ENCODE measurements at regions not wholly inside any gene's neighbourhood (a gene's known extent, or its start where the extent isn't known, plus 50 kb on each side); places are given as distances from the start of the nearest gene placed in this dataset.

DNA sequence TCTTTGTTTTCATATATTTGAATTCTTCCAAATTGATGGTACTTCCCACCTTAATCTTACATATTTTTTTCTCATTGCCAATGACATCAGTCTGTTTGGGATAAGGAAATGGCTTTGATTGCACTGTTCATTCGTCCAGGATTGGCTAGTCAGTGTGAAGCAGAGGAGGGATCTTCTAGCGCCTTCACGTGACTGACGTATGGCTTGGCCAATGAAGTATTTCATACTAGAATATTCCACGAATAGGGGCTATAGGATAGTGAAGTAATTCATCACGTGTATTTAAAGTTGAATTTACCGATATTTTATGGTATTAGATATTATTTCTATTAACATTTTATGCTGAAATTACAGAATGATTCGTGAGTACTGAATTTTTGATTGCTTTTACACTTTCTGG, 178.7 kb upstream of the ZFHX3 start:
- H3K9me3 ChIP-seq (ENCODE audit: control insufficient read depth, insufficient read depth, low read length): no peaks in the 10 kb centered on the region
- H3K36me3 ChIP-seq (ENCODE audit: insufficient read depth, low read length): no peaks in the 10 kb centered on the region
- H3K4me1 ChIP-seq (ENCODE audit: insufficient read depth, low read length): peaks cover 14% of the 10 kb centered on the region

DNA sequence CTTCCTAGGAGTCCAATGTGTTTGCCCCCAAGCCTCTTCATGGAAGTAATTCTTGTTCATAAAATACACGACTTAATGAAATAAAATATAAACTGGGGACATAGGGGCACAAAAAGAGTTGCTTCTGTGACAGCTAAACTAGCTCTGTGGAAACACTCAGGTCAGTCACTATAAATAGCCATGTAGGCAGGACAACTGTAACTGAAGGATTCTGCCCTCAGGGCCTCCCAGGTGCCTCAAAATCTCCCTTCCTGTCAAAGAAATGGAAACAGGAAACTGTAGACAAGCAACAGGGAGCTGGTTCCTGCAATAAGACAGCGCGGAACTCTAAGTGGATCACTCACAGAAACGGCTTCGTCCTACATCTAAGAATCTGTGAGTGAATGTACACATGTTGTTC, 178.1 kb upstream of the ZFHX3 start:
- Histone ChIP-seq H3K9ac (ENCODE audit: low read depth, low read length) (no peak overlapping the region), H3K4me1 (ENCODE audit: insufficient read depth, low read length) (peaks cover 7% of the 10 kb centered on the region; the same call in 1 of the 2 replicates), H3K36me3 (ENCODE audit: insufficient read depth, low read length) (no peaks in the 10 kb centered on the region), H3K9me3 (ENCODE audit: control insufficient read depth, insufficient read depth, low read length) (no peaks in the 10 kb centered on the region)

More for the DNA sequence above, 178.7 kb upstream of the ZFHX3 start:
- no peak overlapping the region for H3K9ac ChIP-seq (ENCODE audit: low read depth, low read length)

- H3K36me3 ChIP-seq (ENCODE audit: insufficient read depth, low read length): no peaks in the 10 kb centered on the region
- H3K9me3 ChIP-seq (ENCODE audit: control insufficient read depth, insufficient read depth, low read length): no peaks in the 10 kb centered on the region
- no peak overlapping the region for H3K9ac ChIP-seq (ENCODE audit: low read depth, low read length)
- H3K4me1 ChIP-seq (ENCODE audit: insufficient read depth, low read length): peaks cover 2% of the 10 kb centered on the region; the same call in 1 of the 2 replicates
Observed at GRCh38 chr16:73220836-73221235, 172.9 kb upstream of the ZFHX3 start.

DNA sequence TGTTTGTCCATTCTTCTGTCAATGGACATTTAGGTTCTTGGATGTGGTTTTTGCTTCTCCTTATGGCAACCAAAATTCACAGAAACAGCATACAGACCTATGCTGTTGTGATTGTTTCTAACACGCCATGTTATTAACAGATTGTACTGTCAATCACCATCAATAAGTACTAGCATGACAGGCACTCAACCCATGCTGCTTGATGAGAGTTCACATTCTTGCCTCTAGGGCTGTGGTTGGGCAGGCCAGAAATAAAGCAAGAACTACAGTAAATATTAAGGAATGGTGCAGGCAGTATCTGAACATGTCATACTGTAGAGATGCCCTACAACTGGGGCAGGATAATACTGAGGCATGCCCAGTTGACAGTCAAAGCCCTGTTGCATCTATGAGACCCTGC, 171.2 kb upstream of the ZFHX3 start:
- no peak overlapping the region for H3K9ac ChIP-seq (ENCODE audit: low read depth, low read length)
- H3K36me3 ChIP-seq (ENCODE audit: insufficient read depth, low read length): no peaks in the 10 kb centered on the region
- no peaks in the 10 kb centered on the region for H3K9me3 ChIP-seq (ENCODE audit: control insufficient read depth, insufficient read depth, low read length)
- H3K4me1 ChIP-seq (ENCODE audit: insufficient read depth, low read length): peaks cover 10% of the 10 kb centered on the region

GRCh38 chr16:73217654-73218053, 169.7 kb upstream of the ZFHX3 start:
- no peaks in the 10 kb centered on the region for H3K36me3 ChIP-seq (ENCODE audit: insufficient read depth, low read length)
- H3K9me3 ChIP-seq (ENCODE audit: control insufficient read depth, insufficient read depth, low read length): no peaks in the 10 kb centered on the region
- peaks cover 10% of the 10 kb centered on the region for H3K4me1 ChIP-seq (ENCODE audit: insufficient read depth, low read length)
- H3K9ac ChIP-seq (ENCODE audit: low read depth, low read length): no peak overlapping the region

DNA sequence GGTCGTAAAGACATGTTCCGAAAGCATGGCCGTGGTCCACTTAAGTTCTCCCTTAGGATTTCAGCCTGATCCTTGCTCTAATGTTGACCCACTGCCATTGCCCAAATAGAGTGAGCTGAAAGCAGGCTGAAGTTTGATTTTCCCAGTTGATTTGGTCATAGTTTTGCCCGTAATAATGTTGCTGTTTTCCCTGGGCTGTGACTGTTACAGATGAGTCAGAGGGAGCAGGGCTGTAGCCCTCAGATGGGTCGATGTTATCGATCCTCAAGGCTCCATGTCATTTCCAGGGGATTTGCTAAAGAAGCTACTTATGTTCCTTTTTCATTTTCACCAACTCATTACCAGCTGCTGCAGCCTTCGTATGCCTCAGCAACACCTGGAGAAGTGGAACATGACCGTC, 169.0 kb upstream of the ZFHX3 start:
- Histone ChIP-seq H3K36me3 (ENCODE audit: insufficient read depth, low read length) (no peaks in the 10 kb centered on the region), H3K9ac (ENCODE audit: low read depth, low read length) (no peak overlapping the region), H3K9me3 (ENCODE audit: control insufficient read depth, insufficient read depth, low read length) (no peaks in the 10 kb centered on the region), H3K4me1 (ENCODE audit: insufficient read depth, low read length) (peaks cover 10% of the 10 kb centered on the region)

DNA sequence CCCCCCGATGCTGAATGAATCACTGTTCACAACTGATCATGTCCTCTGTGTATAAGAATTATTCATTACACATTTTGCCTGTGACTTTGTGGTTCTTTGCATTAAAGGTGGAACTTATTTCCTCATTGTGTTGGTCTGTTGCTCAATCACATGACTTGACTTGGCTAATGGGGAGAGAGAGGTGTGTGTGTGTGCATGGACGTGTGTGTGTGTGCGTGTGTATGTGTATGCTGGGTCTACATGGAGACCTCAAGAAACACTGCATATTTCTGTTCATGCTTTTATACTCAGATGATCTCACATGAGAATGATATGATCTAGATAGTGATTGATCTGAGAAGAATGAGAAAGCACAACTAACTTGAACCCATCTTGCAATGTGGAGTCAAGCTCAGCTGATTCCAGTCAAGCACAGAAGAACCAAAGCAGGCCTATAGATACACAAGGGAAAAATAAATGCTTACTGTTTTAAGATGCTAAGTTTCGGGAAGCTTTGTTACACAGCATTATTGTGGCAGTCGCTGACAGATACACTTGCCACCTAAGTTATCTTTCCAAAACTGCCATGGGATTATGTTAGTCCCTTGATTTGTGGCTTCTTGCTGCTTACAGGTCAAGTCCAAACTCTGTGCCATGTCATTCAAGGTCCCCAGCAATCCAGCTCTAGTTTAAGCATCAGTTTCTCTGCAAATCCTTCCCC, 167.9 kb upstream of the ZFHX3 start:
- H3K36me3 ChIP-seq (ENCODE audit: insufficient read depth, low read length): no peaks in the 10 kb centered on the region
- H3K4me1 ChIP-seq (ENCODE audit: insufficient read depth, low read length): peaks cover 10% of the 10 kb centered on the region
- H3K9ac ChIP-seq (ENCODE audit: low read depth, low read length): no peak overlapping the region
- H3K9me3 ChIP-seq (ENCODE audit: control insufficient read depth, insufficient read depth, low read length): no peaks in the 10 kb centered on the region

DNA sequence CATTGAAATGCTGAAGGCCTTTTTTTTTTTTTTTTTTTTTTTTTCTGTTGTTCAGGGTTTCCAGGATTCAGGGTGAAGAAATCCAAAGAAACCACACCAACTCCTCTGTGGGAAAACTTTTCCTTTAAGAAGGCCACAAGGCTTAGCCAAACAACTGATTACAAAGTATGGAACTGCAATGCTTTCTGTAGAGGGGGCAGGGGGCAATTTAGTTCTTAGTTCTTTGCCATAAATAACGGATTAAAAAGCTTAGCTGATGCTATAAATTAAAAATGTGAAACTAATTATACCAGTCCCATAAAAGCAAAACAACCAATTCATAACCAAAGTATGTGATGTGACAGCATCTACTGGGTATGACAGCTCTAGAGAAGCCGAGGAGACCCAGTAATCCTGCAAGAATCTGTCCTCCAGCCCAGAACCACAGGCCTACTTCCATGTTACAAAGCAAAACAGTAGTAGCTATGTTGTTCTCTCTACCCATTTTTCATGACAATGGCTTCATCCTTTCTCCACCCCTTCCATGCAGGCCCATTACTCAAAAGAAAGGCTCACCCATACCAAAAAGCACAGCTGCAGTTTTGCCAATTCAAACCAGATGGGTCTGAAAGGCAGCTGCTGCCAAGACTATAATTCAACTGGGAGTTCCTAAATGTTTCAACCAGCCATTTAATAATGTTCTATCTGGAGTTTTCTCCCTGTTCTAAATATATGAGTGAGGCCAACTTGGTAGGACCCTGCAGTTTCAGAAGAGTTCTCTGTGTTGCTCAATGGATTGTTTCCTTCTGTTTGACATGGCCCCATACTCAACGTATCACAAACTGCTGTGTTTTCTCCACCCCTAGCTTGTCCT, 167.1 kb upstream of the ZFHX3 start:
- no peaks in the 10 kb centered on the region for H3K9me3 ChIP-seq (ENCODE audit: control insufficient read depth, insufficient read depth, low read length)
- H3K36me3 ChIP-seq (ENCODE audit: insufficient read depth, low read length): no peaks in the 10 kb centered on the region
- no peak overlapping the region for H3K9ac ChIP-seq (ENCODE audit: low read depth, low read length)
- peaks cover 10% of the 10 kb centered on the region for H3K4me1 ChIP-seq (ENCODE audit: insufficient read depth, low read length)

DNA sequence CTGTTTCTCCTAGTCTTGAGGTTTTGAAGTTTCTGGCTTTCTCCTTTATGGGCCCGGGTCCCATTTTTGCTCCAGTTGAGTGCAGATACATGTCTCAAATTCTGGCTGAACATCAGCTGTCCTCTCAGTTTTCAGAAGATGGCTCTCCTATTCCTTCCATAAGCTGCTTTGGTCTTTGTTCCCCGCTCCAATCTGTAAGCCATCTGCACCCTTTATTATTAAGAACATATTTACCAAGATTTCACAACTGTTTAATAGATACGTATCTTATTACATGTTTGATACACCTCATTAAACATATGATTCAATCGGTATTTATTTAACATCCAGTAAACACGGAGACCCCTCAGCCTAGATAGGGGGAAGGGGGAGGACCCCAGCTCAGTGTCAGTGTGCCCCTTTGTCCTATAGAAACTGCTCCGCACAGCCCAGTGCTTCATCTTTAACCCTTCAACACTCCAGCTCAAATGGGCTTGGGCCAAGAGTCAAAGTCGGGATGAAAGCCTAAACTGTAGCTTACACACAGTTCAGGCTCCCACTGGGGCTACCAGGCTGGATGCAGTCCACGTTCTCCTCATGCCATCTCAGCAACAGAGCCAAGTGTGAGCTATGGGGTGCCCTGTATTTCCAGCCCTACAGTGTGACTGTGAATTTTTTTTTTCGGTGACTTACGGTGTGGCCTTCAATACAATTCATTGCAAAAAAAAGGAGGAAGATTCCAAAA, 166.0 kb upstream of the ZFHX3 start:
- Histone ChIP-seq H3K9me3 (ENCODE audit: control insufficient read depth, insufficient read depth, low read length) (no peaks in the 10 kb centered on the region; the same call in 1 of the 2 replicates), H3K4me1 (ENCODE audit: insufficient read depth, low read length) (peaks cover 10% of the 10 kb centered on the region), H3K9ac (ENCODE audit: low read depth, low read length) (no peak overlapping the region), H3K36me3 (ENCODE audit: insufficient read depth, low read length) (no peaks in the 10 kb centered on the region)

DNA sequence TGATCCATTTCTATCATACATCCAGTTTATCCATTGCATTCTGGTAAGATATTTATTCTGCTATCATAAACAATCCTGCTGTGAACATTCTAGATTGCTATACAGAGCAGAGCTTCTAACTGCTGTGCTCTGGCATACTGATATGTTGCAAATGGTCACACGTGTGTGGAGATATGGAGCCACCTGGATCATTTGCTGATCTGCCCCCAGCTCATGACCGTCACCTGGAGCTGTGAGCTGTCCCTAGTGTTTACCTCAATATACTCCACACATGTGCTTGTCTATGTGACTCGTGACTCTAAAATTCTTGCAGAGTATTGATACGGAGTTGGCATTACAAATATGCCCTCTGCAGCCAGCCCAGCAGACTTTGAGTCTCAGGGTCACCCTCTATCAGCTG, 164.5 kb upstream of the ZFHX3 start:
- no peak overlapping the region for H3K9ac ChIP-seq (ENCODE audit: low read depth, low read length)
- no peaks in the 10 kb centered on the region; the same call in 1 of the 2 replicates for H3K9me3 ChIP-seq (ENCODE audit: control insufficient read depth, insufficient read depth, low read length)
- H3K36me3 ChIP-seq (ENCODE audit: insufficient read depth, low read length): no peaks in the 10 kb centered on the region
- H3K4me1 ChIP-seq (ENCODE audit: insufficient read depth, low read length): peaks cover 10% of the 10 kb centered on the region

- Histone ChIP-seq H3K36me3 (ENCODE audit: insufficient read depth, low read length) (no peaks in the 10 kb centered on the region), H3K9me3 (ENCODE audit: control insufficient read depth, insufficient read depth, low read length) (no peaks in the 10 kb centered on the region; the same call in 1 of the 2 replicates), H3K4me1 (ENCODE audit: insufficient read depth, low read length) (peaks cover 9% of the 10 kb centered on the region), H3K9ac (ENCODE audit: low read depth, low read length) (no peak overlapping the region)
Observed at GRCh38 chr16:73210686-73211085, 162.8 kb upstream of the ZFHX3 start.

- no peaks in the 10 kb centered on the region for H3K36me3 ChIP-seq (ENCODE audit: insufficient read depth, low read length)
- H3K9me3 ChIP-seq (ENCODE audit: control insufficient read depth, insufficient read depth, low read length): no peaks in the 10 kb centered on the region; the same call in 1 of the 2 replicates
- H3K9ac ChIP-seq (ENCODE audit: low read depth, low read length): no peak overlapping the region
- peaks cover 3% of the 10 kb centered on the region for H3K4me1 ChIP-seq (ENCODE audit: insufficient read depth, low read length)
Observed at GRCh38 chr16:73210084-73210483, 162.2 kb upstream of the ZFHX3 start.

DNA sequence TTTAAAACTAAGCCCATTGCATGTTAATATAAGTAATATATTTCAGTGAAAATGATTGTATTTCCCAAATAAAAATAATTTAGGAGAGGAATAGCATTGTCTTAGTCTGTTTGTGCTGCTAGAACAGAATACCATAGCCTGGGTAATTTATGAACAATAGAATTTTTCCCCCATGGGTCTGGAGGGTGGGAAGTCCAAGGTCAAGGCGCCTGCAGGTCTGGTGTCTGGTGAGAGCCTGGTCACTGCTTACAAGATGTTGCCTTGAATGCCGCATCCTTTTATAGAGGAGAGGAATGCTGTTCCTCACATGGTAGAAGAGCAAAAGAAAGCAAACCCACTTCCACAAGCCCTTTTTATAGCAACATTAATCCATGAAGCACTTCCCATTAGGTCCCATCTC, 161.3 kb upstream of the ZFHX3 start:
- Histone ChIP-seq H3K36me3 (ENCODE audit: insufficient read depth, low read length) (no peaks in the 10 kb centered on the region), H3K9ac (ENCODE audit: low read depth, low read length) (no peak overlapping the region), H3K4me1 (ENCODE audit: insufficient read depth, low read length) (no peaks in the 10 kb centered on the region; the same call in 1 of the 2 replicates), H3K9me3 (ENCODE audit: control insufficient read depth, insufficient read depth, low read length) (no peaks in the 10 kb centered on the region; the same call in 1 of the 2 replicates)

DNA sequence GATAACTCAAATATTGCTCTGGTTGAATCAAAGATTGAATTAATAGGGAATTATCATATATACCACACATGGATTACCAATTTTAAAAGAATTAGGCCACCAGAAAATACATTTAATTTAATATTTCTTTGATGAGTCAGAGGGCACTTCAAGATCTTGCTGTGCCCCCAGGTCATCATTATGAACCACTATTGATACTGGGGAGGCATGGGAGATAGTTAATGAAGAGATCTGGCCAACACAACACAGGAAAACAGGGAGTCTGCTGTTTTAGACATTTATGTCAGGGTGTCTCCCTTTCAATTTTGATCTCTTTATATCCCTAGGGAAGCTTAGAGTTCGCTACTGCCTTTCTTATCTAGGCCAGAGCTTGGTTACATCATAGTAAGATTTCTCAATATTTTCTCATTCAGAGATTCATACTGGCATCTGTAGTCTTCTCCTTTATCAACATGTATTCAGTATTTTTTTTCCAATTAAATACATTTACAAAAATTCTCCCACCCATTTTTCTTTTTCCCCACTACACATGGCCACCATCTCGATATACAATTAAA, 158.3 kb upstream of the ZFHX3 start:
- no peaks in the 10 kb centered on the region; the same call in 1 of the 2 replicates for H3K9me3 ChIP-seq (ENCODE audit: control insufficient read depth, insufficient read depth, low read length)
- no peaks in the 10 kb centered on the region for H3K4me1 ChIP-seq (ENCODE audit: insufficient read depth, low read length)
- H3K36me3 ChIP-seq (ENCODE audit: insufficient read depth, low read length): no peaks in the 10 kb centered on the region
- no peak overlapping the region for H3K9ac ChIP-seq (ENCODE audit: low read depth, low read length)
